NCI-H524 (cell line): ENCODE measurements at regions not wholly inside any gene's neighbourhood (a gene's known extent, or its start where the extent isn't known, plus 50 kb on each side); places are given as distances from the start of the nearest gene placed in this dataset.

ENCODE experiments used
- DNase-seq, 2 experiments: peaks; one replicate each; lab custom pipeline; 2025; lab: John Stamatoyannopoulos, UW

GRCh38 chr5:4079831-4080230 is 484.2 kb downstream of the IRX1 start:
- no peak for DNase-seq

- DNase-seq = no peak
These were observed 484.7 kb downstream of the IRX1 start for GRCh38 chr5:4080370-4080769.

GRCh38 chr5:4081059-4081458 is 485.4 kb downstream of the IRX1 start:
- DNase-seq = no peak

GRCh38 chr5:4081466-4081865 is 485.8 kb downstream of the IRX1 start:
- no peak for DNase-seq

GRCh38 chr5:4082966-4083564 is 487.4 kb downstream of the IRX1 start:
- DNase-seq = no peak

- no peak for DNase-seq
These were observed 488.1 kb downstream of the IRX1 start for GRCh38 chr5:4083591-4084337.

- DNase-seq = no peak
These were observed 490.4 kb downstream of the IRX1 start for GRCh38 chr5:4086081-4086480.

- no peak for DNase-seq
These were observed 491.5 kb downstream of the IRX1 start for GRCh38 chr5:4087110-4087509.

- DNase-seq = no peak
These were observed 493.5 kb downstream of the IRX1 start for GRCh38 chr5:4089087-4089486.

- DNase-seq = peak; percentile 45 to 80
These were observed 497.6 kb downstream of the IRX1 start for GRCh38 chr5:4093236-4093635.

- no peak for DNase-seq
These were observed 498.3 kb downstream of the IRX1 start for GRCh38 chr5:4093970-4094369.

- peak; percentile 77 to 91 for DNase-seq
These were observed 500.4 kb downstream of the IRX1 start for GRCh38 chr5:4095918-4096630.

- no peak for DNase-seq
These were observed 501.6 kb downstream of the IRX1 start for GRCh38 chr5:4097199-4097598.

- no peak for DNase-seq
These were observed 502.6 kb downstream of the IRX1 start for GRCh38 chr5:4098226-4098625.

- peak; percentile 14 to 57 for DNase-seq
These were observed 503.8 kb downstream of the IRX1 start for GRCh38 chr5:4099386-4099785.

- DNase-seq = peak; percentile 27 to 58
These were observed 505.1 kb downstream of the IRX1 start for GRCh38 chr5:4100739-4101138.

GRCh38 chr5:4101189-4101588 is 505.6 kb downstream of the IRX1 start:
- DNase-seq = peak in 1 of 2 experiments; percentile 98

GRCh38 chr5:4104831-4105597 is 509.4 kb downstream of the IRX1 start:
- peak in 1 of 2 experiments; percentile 27 for DNase-seq

- no peak for DNase-seq
These were observed 513.1 kb downstream of the IRX1 start for GRCh38 chr5:4108690-4109089.

- DNase-seq = no peak
These were observed 517.8 kb downstream of the IRX1 start for GRCh38 chr5:4113426-4113825.

GRCh38 chr5:4113905-4114304 is 518.3 kb downstream of the IRX1 start:
- DNase-seq = no peak

GRCh38 chr5:4114452-4114851 is 518.8 kb downstream of the IRX1 start:
- DNase-seq = no peak
